ENCODE measurements at regions not wholly inside any gene's neighbourhood (a gene's known extent, or its start where the extent isn't known, plus 50 kb on each side); places are given as distances from the start of the nearest gene placed in this dataset.

DNA sequence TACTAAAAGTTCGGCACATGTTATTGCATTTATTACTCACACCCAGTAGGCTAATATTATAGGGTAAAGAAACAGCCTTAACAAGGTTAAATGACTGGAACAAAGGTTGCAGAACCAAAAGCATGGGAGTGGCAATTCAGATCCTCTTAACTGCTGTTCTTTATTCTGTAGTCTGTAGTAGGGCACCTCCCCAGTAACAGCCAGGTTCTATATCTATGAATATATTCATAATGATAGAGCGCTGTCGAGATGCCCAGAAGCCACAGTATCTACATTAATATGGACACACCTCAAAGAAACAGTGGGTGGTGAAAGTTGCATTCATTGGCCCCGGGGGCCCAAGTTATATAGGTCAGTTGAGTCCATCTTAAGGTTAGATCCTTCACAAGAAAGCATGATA is 340.9 kb upstream of the THRB start:
- no peak for DNase-seq

DNA sequence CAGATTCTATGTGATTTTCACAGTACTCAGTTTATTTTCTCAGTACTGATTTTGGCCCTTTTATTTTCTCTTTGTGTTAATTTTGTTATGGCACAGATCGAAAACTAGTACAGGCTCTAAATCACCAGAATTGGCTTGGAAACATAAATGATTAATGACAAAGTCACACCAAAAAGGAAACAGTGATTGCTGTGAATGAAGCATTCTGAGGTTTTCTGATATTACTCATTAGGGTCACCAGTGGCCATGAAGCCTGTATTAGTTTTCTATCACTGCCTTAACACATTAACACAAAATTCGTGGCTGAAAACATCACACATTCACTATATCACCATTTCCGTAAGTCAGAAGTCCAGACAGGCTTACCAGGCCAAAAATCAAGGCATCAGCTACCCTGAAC is 343.0 kb upstream of the THRB start:
- DNase-seq, result no peak

DNA sequence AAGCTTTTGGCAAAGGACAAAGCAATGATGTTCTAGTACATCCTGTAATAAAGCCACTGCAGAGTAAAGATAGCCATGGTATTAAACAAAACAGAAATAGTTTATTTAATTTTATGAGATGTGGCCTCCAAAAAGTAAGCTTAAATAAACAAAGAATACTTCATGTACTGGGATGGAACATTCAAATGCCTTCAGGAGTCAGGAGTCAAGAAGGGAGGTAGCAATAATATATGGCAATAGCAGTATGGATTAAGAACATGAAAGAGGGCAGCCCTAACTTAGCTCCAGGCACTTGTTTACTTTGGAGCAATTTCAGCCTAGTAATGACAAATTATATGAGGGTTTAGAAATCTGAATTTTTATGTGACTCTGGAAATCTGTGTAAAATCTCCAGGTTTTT is 343.9 kb upstream of the THRB start:
- DNase-seq, result no peak

DNA sequence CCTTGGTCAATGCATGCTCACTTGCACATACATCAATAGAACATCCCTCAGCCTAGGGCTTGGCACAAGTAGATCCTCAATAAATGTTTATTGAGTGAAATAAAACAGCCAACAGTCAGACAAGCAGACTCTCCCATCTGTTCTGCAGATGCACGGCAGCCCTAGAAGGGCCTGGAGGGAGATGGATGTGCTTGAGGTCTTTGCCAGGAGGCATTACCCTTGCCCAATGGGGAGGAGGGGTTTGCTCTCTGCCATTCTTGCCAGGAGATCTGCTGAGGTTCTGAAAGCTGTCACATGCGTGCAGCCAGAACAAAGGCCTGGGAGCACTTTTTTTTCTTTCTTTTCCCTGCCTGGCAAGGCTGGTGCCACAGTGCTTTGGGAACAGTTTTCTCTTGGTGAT is 349.3 kb upstream of the THRB start:
- DNase-seq, result no peak

DNA sequence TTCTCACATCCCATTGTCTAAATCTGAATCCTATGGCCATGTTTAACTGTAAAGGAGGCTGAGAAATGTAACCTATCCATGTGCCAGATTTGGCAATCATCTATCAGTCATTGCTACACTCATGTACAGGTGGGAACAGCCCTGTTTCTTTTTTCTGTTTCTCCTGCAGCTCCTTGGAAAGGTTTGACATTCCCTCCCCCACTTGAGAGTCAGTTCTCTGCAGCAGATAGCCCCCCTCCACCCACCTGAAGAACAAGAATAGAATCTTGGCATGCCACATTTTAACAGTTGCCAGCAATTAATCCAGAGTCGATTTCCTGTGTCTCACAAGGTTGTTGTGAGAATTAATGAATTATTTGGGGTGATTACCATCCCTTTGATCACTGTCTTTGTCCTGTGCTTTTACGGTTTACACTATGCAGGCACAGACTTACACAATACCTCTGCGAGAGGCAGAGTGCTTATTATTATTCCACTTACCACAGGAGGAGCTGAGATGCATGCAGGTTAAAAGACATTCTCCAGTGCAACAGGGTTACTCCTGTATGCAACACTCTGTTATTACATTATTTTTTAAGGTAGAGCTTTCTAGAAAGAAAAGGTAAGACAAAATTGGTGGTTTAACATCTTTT is 351.0 kb upstream of the THRB start:
- DNase-seq, result no peak

DNA sequence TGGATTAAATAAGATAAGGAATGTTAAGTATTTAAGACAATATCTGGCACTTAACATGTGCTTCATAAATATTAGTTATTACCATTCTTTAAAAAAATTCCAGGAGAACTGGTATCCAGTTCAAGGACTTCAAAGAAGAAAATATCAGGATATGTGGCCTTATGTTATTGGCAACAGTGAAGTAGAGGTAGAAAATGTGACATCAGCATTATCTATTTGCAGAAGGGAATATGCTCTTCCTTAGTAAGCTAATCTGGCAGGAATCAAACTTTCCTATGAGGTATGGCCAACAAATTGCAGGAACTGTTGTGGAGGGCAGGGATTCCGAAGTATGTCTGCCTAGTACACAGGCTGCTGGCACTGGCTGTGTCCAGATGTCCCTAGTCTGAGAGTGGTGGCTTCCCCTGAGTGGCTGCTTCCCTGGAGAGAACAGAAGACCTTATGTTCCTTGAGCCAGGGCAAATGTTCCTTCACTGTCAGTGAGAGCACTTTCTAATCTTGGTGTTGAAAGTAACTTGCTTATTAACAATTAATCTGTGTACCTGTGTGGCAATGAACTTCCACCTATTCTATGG is 351.7 kb upstream of the THRB start:
- DNase-seq, result peak in 2 of 3 donors; percentile 6 to 21

DNA sequence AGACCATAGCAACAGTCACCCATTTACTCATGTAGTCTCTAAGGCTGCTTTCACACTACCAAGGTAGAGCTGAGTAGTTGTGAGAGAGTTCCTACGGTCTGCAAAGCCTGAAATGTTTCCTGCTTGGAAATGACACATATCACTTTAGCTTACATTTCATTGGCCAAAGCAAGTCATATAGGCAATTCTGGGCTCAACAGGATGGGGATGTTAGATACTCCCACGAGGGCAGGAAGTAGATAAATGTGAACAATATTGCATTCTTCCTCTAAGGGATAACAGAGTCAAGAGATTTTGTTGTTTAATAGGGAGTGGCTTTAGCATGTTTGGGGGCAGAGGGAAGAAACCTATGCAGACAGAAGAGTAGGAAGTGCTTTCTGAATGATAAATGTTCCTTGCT is 355.6 kb upstream of the THRB start:
- no peak for DNase-seq

DNA sequence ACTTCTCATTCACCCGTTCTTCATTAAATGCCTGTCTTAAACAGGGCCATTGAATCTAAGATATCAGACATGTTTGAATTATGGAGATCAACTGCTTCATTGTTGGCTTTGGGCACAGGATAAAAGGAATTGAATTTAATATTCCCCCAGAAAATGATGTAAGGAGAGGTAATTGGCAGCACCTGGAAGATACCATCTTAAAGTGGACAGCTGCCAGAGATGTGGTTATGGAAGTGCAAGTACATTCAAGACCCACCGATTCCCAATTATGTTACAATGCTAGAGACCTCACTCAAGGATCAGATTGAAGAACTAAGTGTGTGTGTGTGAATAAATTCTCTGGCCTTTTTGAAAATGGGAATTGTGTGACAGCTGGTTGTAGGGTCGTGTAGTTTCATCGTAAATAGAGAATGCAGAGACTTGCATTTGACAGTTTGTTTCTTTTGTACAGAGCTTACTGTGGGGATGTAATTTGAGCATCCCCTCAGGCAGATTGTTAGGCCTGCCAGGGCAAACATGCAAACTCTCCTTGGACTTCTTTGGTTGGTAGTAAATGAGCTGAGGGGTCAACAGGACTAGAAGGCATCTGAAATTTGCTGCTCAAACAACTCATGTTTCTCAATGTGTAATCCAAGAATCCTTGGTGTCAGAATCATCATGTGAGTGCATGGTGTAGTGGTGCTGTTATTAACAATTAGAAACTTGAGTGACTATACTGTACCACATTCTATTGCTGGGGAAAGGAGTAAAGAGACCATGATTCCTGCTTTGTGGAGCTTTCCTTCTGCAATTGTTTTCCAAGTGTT is 359.2 kb upstream of the THRB start:
- DNase-seq, result no peak

DNA sequence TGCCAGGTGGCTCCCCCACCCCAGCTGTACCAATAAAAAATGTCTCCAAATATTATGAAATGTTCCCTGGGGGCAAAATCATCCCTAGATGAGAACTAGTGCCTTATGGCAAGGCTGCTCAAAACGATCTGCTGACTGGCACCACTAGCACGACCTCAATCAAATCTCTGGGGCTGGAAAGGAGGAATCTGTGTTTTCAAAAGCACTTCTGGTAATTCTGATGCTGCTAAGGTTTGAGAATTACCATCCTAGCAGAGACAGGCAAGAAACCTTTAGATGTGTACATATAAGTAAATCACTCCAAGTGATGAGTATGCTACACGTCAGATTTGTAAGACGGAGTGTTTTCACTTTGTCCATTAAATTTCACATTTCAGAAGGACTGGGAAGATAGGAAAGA is 360.1 kb upstream of the THRB start:
- no peak for DNase-seq

DNA sequence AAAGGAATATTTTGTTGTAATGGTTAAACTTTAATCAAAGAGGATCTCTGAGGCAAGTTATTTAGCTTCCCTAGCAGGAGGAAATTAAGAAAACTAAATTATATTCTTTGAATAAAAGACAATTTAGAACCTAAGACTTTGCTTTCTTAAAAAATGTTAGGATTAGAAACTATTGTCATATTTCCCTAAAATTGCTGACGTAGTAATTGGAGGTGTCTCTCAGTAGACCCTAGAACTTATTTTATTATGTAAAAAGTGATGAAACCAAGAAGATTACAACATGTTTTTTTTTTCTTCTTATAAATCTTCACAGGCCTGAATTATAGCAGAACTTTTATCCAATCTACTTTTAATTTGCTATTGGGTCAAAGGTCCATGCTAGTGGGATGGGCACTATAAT is 363.3 kb upstream of the THRB start:
- no peak for DNase-seq

DNA sequence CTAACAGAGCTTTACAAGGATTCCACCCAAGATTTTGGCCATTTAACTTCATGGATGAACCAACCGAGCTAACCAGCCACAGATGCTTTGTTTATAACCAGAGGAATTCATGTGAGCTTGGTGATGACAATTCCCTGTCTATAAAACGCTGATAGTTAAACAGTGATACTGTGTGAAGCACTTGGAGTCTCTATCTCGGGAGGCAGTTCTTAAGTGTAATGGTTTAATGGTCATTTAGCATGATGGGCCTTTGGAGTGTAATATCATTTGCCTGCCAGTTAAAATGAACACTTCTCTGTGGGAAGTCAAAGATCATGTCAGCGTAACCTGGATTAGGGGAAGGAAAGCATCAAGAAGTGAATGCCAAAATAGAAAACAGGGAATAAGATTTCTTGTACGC is 368.6 kb upstream of the THRB start:
- DNase-seq, result no peak

DNA sequence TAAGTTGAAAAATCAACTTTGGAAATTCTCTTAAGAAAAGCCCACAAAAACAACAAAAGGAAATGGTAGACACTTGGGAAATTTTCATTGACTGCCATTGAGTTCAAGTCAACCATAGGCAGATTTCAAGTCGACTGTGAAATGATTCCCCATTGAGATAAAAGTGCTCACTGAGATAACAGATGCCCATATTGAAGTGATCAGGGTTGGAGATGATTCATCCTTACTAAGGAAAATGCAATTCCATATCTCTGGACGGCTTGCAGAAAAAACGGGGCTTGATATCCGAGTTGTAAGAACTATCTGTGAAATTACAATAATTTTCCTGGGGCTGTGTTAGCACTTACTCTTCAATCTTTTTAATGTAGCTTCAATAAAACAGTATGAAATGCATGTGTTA is 373.1 kb upstream of the THRB start:
- DNase-seq, result peak in 1 of 3 donors; percentile 5

DNA sequence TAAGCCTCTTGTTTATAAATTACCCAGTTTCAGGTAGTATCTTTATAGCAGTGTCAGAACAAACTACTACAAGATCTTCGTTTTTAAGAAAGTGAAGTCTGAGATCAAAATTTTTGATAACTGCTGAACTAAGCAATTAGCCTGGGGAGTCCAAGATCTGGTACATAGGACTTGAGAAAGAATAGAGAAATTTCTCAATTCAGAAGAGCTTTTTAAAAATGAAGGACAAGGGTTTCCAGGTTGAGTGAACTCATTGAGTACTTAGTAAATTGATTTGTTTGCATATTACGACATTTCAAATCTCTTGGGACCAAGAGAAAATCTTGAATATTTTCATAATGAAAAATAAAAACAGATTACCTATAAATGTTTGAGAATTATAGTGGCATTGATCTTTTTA is 386.6 kb upstream of the THRB start:
- DNase-seq, result no peak

DNA sequence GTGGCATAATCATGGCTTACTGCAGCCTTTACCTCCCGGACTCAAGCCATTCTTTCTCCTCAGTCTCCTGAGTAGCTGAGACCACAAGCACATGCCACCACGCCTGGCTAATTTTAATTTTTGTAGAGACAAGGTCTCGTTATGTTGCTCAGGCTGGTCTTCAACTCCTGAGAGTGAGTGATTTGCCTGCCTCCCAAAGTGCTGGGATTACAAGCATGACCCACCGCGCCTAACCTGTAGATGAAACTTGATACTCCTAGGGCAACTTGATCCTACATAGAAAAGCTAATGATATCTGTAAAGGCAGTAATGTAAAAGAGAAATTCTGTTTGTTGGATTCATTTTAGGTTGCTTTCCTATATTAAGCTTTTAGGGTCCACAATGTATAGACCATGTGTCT is 391.9 kb upstream of the THRB start:
- no peak for DNase-seq

DNA sequence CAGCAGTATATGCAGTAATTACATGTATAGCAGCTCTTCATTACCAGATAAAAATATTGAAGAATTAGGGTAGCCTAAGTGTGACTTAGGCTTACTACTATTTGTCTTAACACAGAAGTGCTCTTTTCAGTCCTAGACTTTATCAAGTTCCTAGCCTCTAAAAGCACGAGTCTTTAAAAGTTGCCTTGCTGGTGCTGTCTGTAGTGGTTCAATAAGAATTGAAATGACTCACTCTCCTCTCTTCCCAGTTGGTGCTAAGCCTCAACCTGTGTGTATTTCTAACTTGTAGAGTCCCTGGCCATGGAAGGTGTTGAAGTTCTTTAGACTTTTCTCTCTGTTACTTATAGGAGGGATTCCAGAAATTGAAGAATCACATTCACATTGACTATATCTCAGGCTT is 395.4 kb upstream of the THRB start:
- DNase-seq, result no peak

DNA sequence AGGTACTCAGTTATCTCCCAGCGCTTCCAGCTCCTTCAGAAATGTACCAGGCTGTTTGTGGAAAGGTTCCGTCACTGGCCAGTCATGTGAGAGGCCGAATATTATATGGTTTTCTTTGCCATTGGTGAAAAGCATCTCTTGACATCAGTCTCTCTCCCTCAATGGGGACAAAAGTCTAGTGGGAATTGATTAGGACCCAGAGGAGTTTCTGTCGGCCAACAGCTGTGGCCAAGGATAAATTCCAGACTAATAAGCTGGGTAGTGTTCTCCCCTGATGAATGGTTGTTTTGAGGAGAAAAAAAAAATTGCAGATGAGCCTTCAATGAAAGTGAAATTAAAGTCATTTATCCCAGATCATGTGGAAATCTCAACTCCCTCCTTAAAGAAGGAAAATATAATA is 404.7 kb upstream of the THRB start:
- no peak for DNase-seq

DNA sequence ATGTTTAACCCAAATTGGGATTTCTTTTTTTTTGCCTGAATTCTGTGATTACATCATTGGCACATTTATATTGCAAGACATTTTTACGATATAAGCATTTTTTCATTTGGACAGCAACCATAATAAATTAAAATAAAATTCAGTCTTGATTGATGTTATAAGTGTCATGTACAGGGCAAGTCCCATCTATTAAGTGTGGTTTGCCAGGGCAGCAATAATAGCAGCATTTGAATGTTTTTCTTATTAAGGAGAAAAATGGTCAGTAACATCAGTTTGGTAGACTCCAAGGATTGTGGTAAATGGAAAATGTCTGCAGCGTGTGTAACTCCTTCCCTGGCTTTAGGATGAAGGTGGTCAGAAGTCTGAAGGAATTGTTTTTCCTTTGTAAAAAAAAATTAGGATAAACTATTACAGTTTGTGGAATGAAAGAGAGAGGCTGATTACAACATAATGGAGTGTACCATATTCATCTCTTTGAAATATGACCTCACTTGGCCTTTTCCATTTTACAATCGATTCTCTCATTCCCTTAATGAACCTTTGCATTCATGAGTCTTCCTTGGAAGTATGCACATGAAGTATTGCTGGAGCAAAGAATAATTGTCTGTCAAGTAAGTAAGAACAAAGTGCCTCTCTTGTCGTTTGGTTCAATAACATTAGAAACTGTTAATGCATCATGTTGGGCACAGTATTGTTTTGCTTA is 405.4 kb upstream of the THRB start:
- DNase-seq, result no peak

DNA sequence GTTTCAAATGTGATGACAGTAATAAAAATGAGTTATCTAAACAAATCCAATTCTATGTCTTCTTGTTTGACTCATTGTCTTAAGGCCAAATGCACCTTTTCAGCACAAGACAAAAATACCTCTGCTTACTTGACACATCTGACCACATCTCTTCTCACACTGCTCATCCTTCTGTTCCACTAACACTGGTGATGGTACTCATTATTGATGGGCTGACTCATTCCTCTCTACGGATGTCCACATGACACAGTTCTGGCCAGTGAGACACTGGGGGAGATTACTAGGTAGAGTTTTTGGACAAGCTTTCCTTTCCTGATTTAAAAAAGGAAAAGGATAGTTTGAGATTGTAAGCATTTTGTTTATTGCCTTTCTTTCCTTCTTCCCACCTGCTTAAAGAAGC is 410.6 kb upstream of the THRB start:
- DNase-seq, result no peak

DNA sequence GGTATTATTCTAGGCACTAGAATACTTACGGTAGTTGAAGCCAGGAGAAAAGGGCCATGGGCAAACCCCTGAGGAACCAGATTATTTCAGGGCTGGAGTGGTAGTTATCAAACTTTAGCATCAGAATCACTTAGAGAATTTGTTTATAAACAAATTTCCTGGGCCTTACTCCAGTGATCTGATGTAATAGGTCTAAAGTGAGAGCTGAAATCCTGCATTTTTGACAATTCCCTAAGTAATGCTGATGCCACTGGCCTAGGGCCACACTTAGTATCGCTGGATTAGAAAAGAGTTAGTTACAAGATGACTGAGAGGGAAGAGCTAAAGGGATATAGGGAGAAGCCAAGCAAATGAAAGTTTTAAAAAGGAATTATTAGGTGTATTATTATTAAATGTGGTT is 412.5 kb upstream of the THRB start:
- peak in 2 of 3 donors; percentile 2 to 14 for DNase-seq

DNA sequence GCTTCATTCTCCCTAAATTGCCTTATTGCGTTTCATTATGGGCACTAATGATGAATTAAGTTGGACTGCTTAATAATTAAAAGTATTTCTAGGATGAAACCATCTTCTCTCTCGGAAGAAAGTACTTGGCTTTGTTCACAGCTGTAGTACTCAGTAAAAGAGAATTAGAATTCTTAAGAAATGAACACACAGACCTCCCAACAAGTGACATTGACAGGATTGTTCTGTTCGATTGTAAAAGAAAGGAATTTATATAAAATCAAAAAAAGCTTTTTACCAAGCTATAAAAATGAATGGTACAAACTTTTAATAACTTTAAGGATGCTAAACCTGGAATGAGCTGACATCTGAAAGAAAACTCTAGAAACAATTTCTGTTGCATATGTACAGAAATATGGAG is 416.4 kb upstream of the THRB start:
- no peak for DNase-seq

DNA sequence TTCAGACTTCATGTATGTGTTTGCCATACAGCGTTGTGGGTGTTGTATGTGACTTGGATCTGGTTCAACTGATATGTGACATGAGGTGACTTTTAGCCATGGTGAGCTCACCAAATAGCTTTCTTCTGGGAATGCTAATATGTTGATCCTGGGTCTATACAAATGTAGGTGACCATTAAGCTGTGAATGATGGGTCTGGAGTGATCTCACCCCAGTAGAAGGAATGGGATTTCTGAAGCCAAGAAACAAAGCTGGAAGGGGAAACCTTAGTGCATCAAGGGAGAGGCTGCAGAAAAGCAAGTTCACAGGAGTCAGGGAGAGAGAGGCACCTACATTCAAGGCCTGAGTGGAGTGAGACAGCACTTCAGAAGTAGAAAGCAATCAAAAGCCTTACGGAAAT is 421.0 kb upstream of the THRB start:
- DNase-seq, result no peak

DNA sequence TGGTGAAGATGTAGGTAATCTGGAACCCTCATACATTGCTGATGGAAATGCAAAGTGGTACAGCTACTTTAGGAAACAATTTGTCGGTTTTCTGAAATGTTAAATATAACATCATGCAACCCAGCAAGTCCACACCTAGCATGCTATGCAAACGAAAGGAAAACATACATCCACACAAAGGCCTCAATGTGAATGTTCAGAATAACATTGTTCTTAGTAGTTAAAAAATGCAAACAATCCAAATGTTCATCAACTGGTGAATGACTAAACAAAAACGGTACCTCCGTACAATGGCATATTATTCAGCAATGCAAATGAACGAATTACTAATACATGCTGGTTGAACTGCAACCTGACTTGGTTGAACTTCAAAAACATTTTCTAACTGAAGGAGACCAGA is 423.3 kb upstream of the THRB start:
- DNase-seq, result no peak

DNA sequence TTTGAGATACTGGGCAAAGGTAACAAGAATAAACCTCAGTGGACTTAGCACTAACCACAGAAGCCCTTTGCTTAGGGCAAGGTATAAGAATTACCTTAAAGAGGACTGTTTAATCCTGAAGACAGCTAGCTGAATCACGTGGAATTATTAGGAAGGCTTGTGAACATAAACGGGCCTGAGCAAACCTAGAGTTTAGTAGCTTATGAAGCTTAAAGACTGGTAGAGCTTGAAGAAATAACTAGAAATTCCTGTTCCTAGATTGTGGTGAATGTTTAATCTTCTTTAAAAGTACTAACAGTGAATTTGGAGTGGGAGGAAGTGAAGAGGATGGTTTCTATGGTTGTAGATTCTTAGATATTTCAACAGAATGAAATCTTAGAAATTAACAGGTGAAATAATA is 428.9 kb upstream of the THRB start:
- DNase-seq, result no peak

Data from muscle of back (tissue), 3 donors.